H1 (cell line): ENCODE measurements at regions not wholly inside any gene's neighbourhood (a gene's known extent, or its start where the extent isn't known, plus 50 kb on each side); places are given as distances from the start of the nearest gene placed in this dataset.

Source experiments
- CTCF ChIA-PET: fragments of 300-600 bp; sonication (Branson Sonifier 250); formaldehyde crosslinking; loops from one replicate; lab custom pipeline; 2021; ENCODE audit not compliant: partially characterized antibody; lab: Charles Lee
- POLR2A ChIA-PET: fragments of 300-600 bp; sonication (Branson Sonifier 250); formaldehyde crosslinking; loops from one replicate; lab custom pipeline; 2021; ENCODE audit warnings: inconsistent platforms; ENCODE audit not compliant: partially characterized antibody; lab: Charles Lee
- DNase-seq, 2 experiments: peaks; one replicate each; pipeline versions ENCODE4 v3.0.0 to v3.0.0-alpha.2; 2010 to 2022; ENCODE audit warnings: low spot score in 2 of 2, low read depth in 1 of 2, mixed read lengths in 1 of 2
- FAIRE-seq: peaks from 2 replicates; lab custom pipeline; 2011; peaks lifted over from hg19 to GRCh38; lab: Jason Lieb, UNC
- H2AFZ ChIP-seq: 2 replicates; pipeline ENCODE4 v1.8.1; 2012; ENCODE audit warnings: low read length, inconsistent platforms
- H2AK5ac ChIP-seq: 2 replicates; pipeline ENCODE4 v1.6.1; 2013; ENCODE audit warnings: low read depth, low read length
- H2BK120ac ChIP-seq: replicated peaks from 2 replicates; pipeline ENCODE3; 2013; ENCODE audit warnings: low read depth, low read length, inconsistent platforms
- H2BK12ac ChIP-seq: 2 replicates; pipeline ENCODE4 v1.6.1; 2013; ENCODE audit warnings: low read depth, low read length
- H2BK15ac ChIP-seq: 2 replicates; pipeline ENCODE4 v1.6.1; 2013; ENCODE audit warnings: low read length
- H2BK20ac ChIP-seq: 2 replicates; pipeline ENCODE4 v1.6.1; 2013; ENCODE audit warnings: low read length
- H2BK5ac ChIP-seq: 2 replicates; pipeline ENCODE4 v1.6.1; 2013; ENCODE audit warnings: low read depth, low read length
- H3K14ac ChIP-seq: 2 replicates; pipeline ENCODE4 v1.6.1; 2013; ENCODE audit warnings: inconsistent platforms; ENCODE audit not compliant: insufficient read length
- H3K18ac ChIP-seq: 2 replicates; pipeline ENCODE4 v1.6.1; 2013; ENCODE audit warnings: low read length; ENCODE audit errors: extremely low read depth
- H3K23ac ChIP-seq: 2 replicates; pipeline ENCODE4 v1.6.1; 2013; ENCODE audit warnings: inconsistent platforms; ENCODE audit not compliant: insufficient read length
- H3K23me2 ChIP-seq: 2 replicates; pipeline ENCODE4 v1.6.1; 2013; ENCODE audit warnings: low read depth, low read length
- H3K27ac ChIP-seq: 2 replicates; pipeline ENCODE4 v1.6.1; 2011; ENCODE audit warnings: low read depth, low read length, inconsistent platforms
- H3K27me3 ChIP-seq, 4 experiments: replicated peaks in 1 of 4; 1 replicate in 1 of 4; 2 replicates in 3 of 4; pipeline versions ENCODE4 v1.6.1 to v1.8.1; 2011 to 2013; ENCODE audit warnings: low read length in 3 of 4, mild to moderate bottlenecking in 3 of 4, inconsistent platforms in 2 of 4, mixed read lengths in 2 of 4, moderate library complexity in 1 of 4; ENCODE audit not compliant: control insufficient read depth in 3 of 4, insufficient read depth in 3 of 4; ENCODE audit errors: extremely low read depth in 1 of 4
- H3K36me3 ChIP-seq, 4 experiments: 2 replicates each; pipeline versions ENCODE4 v1.6.1 to v1.8.1; 2011 to 2013; ENCODE audit warnings: mild to moderate bottlenecking in 4 of 4, low read length in 3 of 4, moderate library complexity in 2 of 4, control low read depth in 1 of 4, inconsistent platforms in 1 of 4; ENCODE audit not compliant: insufficient read depth in 4 of 4, control insufficient read depth in 2 of 4
- H3K4ac ChIP-seq: replicated peaks from 2 replicates; pipeline ENCODE3; 2013; ENCODE audit warnings: low read length, low read depth, mixed read lengths, inconsistent platforms; ENCODE audit not compliant: insufficient read length
- H3K4me1 ChIP-seq, 4 experiments: replicated peaks in 1 of 4; 1 replicate in 1 of 4; 2 replicates in 3 of 4; pipeline versions ENCODE4 v1.6.1 to v1.8.1; 2011 to 2013; ENCODE audit warnings: low read length in 3 of 4, inconsistent platforms in 2 of 4, mixed read lengths in 1 of 4; ENCODE audit not compliant: insufficient read depth in 4 of 4, control insufficient read depth in 3 of 4
- H3K4me2 ChIP-seq, 2 experiments: 2 replicates each; pipeline versions ENCODE4 v1.6.1 to v1.8.1; 2011 to 2013; ENCODE audit warnings: low read depth in 2 of 2, low read length in 2 of 2, control low read depth in 1 of 2, inconsistent platforms in 1 of 2, mild to moderate bottlenecking in 1 of 2; ENCODE audit not compliant: insufficient read depth in 1 of 2
- H3K4me3 ChIP-seq, 4 experiments: fragments of 200-600, 300-600 bp in 1 of 4; sonication (generic), shearing (Covaris generic), sonication (Bioruptor Twin) in 1 of 4; 2 replicates each; pipeline versions ENCODE4 v1.5.1 to v1.8.1; 2011 to 2016; ENCODE audit warnings: low read length in 4 of 4, low read depth in 3 of 4, control low read depth in 2 of 4, inconsistent platforms in 2 of 4, mild to moderate bottlenecking in 2 of 4, mixed read lengths in 1 of 4, moderate library complexity in 1 of 4; ENCODE audit not compliant: insufficient read depth in 2 of 4; ENCODE audit errors: extremely low read depth in 1 of 4
- H3K56ac ChIP-seq: replicated peaks from 2 replicates; pipeline ENCODE3; 2013; ENCODE audit warnings: low read depth, mild to moderate bottlenecking, mixed read lengths, low read length, inconsistent platforms; ENCODE audit not compliant: insufficient read length
- H3K79me1 ChIP-seq: 2 replicates; pipeline ENCODE4 v1.6.1; 2013; ENCODE audit warnings: low read depth, low read length, control low read depth
- H3K79me2 ChIP-seq, 2 experiments: 2 replicates each; pipeline versions ENCODE4 v1.6.1 to v1.8.1; 2012 to 2013; ENCODE audit warnings: low read length in 2 of 2, mild to moderate bottlenecking in 2 of 2, inconsistent platforms in 1 of 2; ENCODE audit not compliant: insufficient read depth in 2 of 2, control insufficient read depth in 1 of 2
- H3K9ac ChIP-seq, 4 experiments: replicated peaks in 1 of 4; 1 replicate in 1 of 4; 2 replicates in 3 of 4; pipeline versions ENCODE4 v1.6.1 to v1.8.1; 2011 to 2013; ENCODE audit warnings: low read depth in 3 of 4, low read length in 3 of 4, control low read depth in 2 of 4, mild to moderate bottlenecking in 2 of 4, moderate library complexity in 2 of 4, inconsistent platforms in 1 of 4; ENCODE audit errors: extremely low read depth in 1 of 4
- H3K9me3 ChIP-seq, 2 experiments: 2 replicates each; pipeline versions ENCODE4 v1.6.1 to v1.8.1; 2012 to 2013; ENCODE audit warnings: mild to moderate bottlenecking in 2 of 2, moderate library complexity in 2 of 2, control low read depth in 1 of 2, inconsistent platforms in 1 of 2, low read depth in 1 of 2, low read length in 1 of 2, mixed read lengths in 1 of 2; ENCODE audit not compliant: insufficient read depth in 2 of 2
- H4K20me1 ChIP-seq, 2 experiments: replicated peaks in 1 of 2; 2 replicates each; pipeline versions ENCODE3 to v1.8.1; 2011 to 2013; ENCODE audit warnings: inconsistent platforms in 2 of 2, low read length in 2 of 2, mild to moderate bottlenecking in 1 of 2; ENCODE audit not compliant: insufficient read depth in 2 of 2, control insufficient read depth in 1 of 2
- H4K5ac ChIP-seq: 2 replicates; pipeline ENCODE4 v1.6.1; 2013; ENCODE audit warnings: low read length, low read depth, mixed read lengths, inconsistent platforms; ENCODE audit not compliant: insufficient read length
- H4K8ac ChIP-seq: 2 replicates; pipeline ENCODE4 v1.8.0; 2013; ENCODE audit warnings: mild to moderate bottlenecking, moderate library complexity, low read length, inconsistent platforms; ENCODE audit not compliant: insufficient read depth; ENCODE audit errors: extremely low read depth
- H4K91ac ChIP-seq: replicated peaks from 2 replicates; pipeline ENCODE3; 2013; ENCODE audit warnings: low read length, mixed read lengths, inconsistent platforms; ENCODE audit not compliant: insufficient read length
- BRCA1 ChIP-seq: IDR thresholded peaks from 2 replicates; pipeline ENCODE4 v1.6.1; 2012; ENCODE audit warnings: low read depth, low read length, improper control_type of control experiment
- CBX5 ChIP-seq: fragments of 300-800, 300-1000 bp; sonication (generic); IDR thresholded peaks from 2 replicates; pipeline ENCODE4 v1.7.1; 2016; ENCODE audit warnings: antibody characterized with exemption, low read length, low read depth
- CBX8 ChIP-seq: fragments of 300-800, 300-1000 bp; sonication (generic); IDR thresholded peaks from 2 replicates; pipeline ENCODE4 v1.7.1; 2016; ENCODE audit warnings: low read depth, low read length, borderline replicate concordance
- CEBPB ChIP-seq: IDR thresholded peaks from 2 replicates; pipeline ENCODE4 v1.6.1; 2012; ENCODE audit warnings: low read depth, low read length
- CHD2 ChIP-seq: IDR thresholded peaks from 2 replicates; pipeline ENCODE4 v1.6.1; 2012; ENCODE audit warnings: low read length, improper control_type of control experiment
- JUN ChIP-seq: IDR thresholded peaks from 2 replicates; pipeline ENCODE4 v1.6.1; 2011; ENCODE audit warnings: low read depth, mild to moderate bottlenecking, improper control_type of control experiment, low read length
- MAX ChIP-seq: IDR thresholded peaks from 2 replicates; pipeline ENCODE4 v1.6.1; 2012; ENCODE audit warnings: inconsistent platforms
- NANOG ChIP-seq: IDR thresholded peaks from 2 replicates; pipeline ENCODE4 v1.6.1; 2011; ENCODE audit warnings: low read length, low read depth, mild to moderate bottlenecking, inconsistent platforms; ENCODE audit not compliant: insufficient read depth, poor library complexity, severe bottlenecking
- POLR2A ChIP-seq, 2 experiments: IDR thresholded peaks; 1 replicate in 1 of 2; 2 replicates in 1 of 2; pipeline ENCODE4 v1.6.1; 2011; ENCODE audit warnings: low read depth in 2 of 2, low read length in 2 of 2, mild to moderate bottlenecking in 2 of 2; ENCODE audit errors: control extremely low read depth in 1 of 2
- POLR2AphosphoS5 ChIP-seq: IDR thresholded peaks from 2 replicates; pipeline ENCODE4 v1.6.1; 2011; ENCODE audit warnings: low read depth, low read length
- SAP30 ChIP-seq: fragments of 300-600 bp; sonication (generic); IDR thresholded peaks from 2 replicates; pipeline ENCODE4 v1.7.1; 2012; ENCODE audit warnings: low read length, moderate library complexity, mild to moderate bottlenecking, inconsistent platforms; ENCODE audit not compliant: insufficient read depth, insufficient replicate concordance
- SP2 ChIP-seq: IDR thresholded peaks from 2 replicates; pipeline ENCODE4 v1.6.1; 2012; ENCODE audit warnings: mild to moderate bottlenecking, low read length, inconsistent platforms
- TCF12 ChIP-seq: IDR thresholded peaks from 2 replicates; pipeline ENCODE4 v1.6.1; 2011; ENCODE audit warnings: low read depth, mild to moderate bottlenecking, low read length
- WGBS, 2 experiments: shearing (Covaris generic) in 1 of 2; methylation state at CpG; one replicate each; pipeline versions ENCODE4 v1.1.6 to v1.1.7; 2013 to 2015; ENCODE audit warnings: low lambda C conversion rate in 2 of 2, mixed read lengths in 2 of 2, inconsistent platforms in 1 of 2, low coverage in 1 of 2, missing lambda C conversion rate in 1 of 2; ENCODE audit not compliant: insufficient replicate concordance in 2 of 2, insufficient coverage in 1 of 2, insufficient read length in 1 of 2; ENCODE audit errors: extremely low coverage in 1 of 2, missing lambda C conversion rate in 1 of 2; 5-methylcytosine and 5-hydroxymethylcytosine counted together

GRCh38 chr5:4514067-4514648, 626.0 kb upstream of the ADAMTS16 start:
- Histone ChIP-seq H3K18ac (no peak overlapping the region), H4K5ac (no peak overlapping the region), H3K9ac (no peak overlapping the region), H4K91ac (no peak overlapping the region), H3K4me2 (no peak overlapping the region), H2BK5ac (no peak overlapping the region), H3K36me3 (no peaks in the 10 kb centered on the region), H3K79me1 (no peaks in the 10 kb centered on the region), H3K23me2 (no peaks in the 10 kb centered on the region; the same call in 1 of the 2 replicates), H3K79me2 (no peaks in the 10 kb centered on the region), H3K9me3 (no peaks in the 10 kb centered on the region), H4K20me1 (no peaks in the 10 kb centered on the region), H3K4me3 (no peak overlapping the region), H3K27ac (no peak overlapping the region), H3K56ac (no peak overlapping the region), H2AK5ac (no peak overlapping the region), H3K14ac (no peak overlapping the region), H4K8ac (no peak overlapping the region), H2BK12ac (no peak overlapping the region), H2AFZ (no peak overlapping the region), H2BK120ac (no peak overlapping the region), H3K23ac (no peak overlapping the region), H3K4ac (no peak overlapping the region), H3K4me1 (peaks cover 0 to 5% (median 1%) of the 10 kb centered on the region in 4 experiments; a peak in 2 of 7 replicates), H2BK20ac (no peak overlapping the region), H3K27me3 (no peaks in the 10 kb centered on the region), H2BK15ac (no peak overlapping the region)
- CTCF ChIA-PET, result no interaction called here
- FAIRE-seq, result no peak
- WGBS, 2 experiments, result 96% methylated on average over 8 of the region's 8 CpGs; no CpG with 5 or more reads in 1 of the 2 experiments
- DNase-seq, result no peak
- POLR2A ChIA-PET, result no interaction called here
- TF ChIP-seq CHD2 (no peak), CBX5 (no peak), CBX8 (no peak), BRCA1 (no peak), SAP30 (no peak), JUN (no peak), SP2 (no peak), MAX (no peak), POLR2AphosphoS5 (no peak), CEBPB (no peak), NANOG (no peak), POLR2A (IDR thresholded peaks at IDR 0.05; ENCODE audit: control extremely low read depth in 1 of 2, low read depth in 2 of 2, low read length in 2 of 2) (no peak), TCF12 (no peak)
